ENCODE measurements at regions not wholly inside any gene's neighbourhood (a gene's known extent, or its start where the extent isn't known, plus 50 kb on each side); places are given as distances from the start of the nearest gene placed in this dataset.
A peak's percentile ranks its signal among the peaks of the same experiment; 100 is the strongest.

- ChIA-PET RAD21 (ENCODE audit: unreplicated experiment) (no interaction called here), POLR2A (no interaction called here), CTCF (interaction anchor here (0.6 to 1.7 kb wide), 3 partner anchors 136 to 763 kb away, joined by 3 to 8 read pairs (median 3); no protein-coding TSS in a partner anchor), SMC1A (ENCODE audit: uncharacterized antibody, unreplicated experiment) (interaction anchor here (0.6 kb wide), 1 partner anchor 167 kb away, joined by 3 read pairs; no protein-coding TSS in a partner anchor)
- DNase-seq (ENCODE audit: low read depth, low spot score): no peak
- no peaks in the 10 kb centered on the region for H3K79me2 ChIP-seq (ENCODE audit: control insufficient read depth, insufficient read depth, low read length)
- BruUV-seq (replicated peaks): no TSS peak
- no peaks in the 10 kb centered on the region; the same call in 2 of the 3 replicates for H3K9me3 ChIP-seq (replicated peaks; ENCODE audit: control insufficient read depth, insufficient read depth, low read length)
- no peak overlapping the region for H3K4me3 ChIP-seq
- TF ChIP-seq FOXM1 (IDR thresholded peaks at IDR 0.05; ENCODE audit: low read depth, low read length) (no peak), IRF4 (IDR thresholded peaks at IDR 0.05; ENCODE audit: low read depth, low read length) (no peak), SREBF1 (IDR thresholded peaks at IDR 0.05; ENCODE audit: low read length) (no peak), E2F8 (IDR thresholded peaks at IDR 0.05; ENCODE audit: low read depth, partially characterized antibody) (no peak), MTA3 (IDR thresholded peaks at IDR 0.05; ENCODE audit: borderline replicate concordance, low read length) (no peak), ZNF592 (IDR thresholded peaks at IDR 0.05) (no peak), BHLHE40 (IDR thresholded peaks at IDR 0.05; ENCODE audit: borderline replicate concordance in 1 of 2, low read depth in 2 of 2, low read length in 1 of 2) (peak in 1 of 2 experiments; percentile 29; a peak in 1 of 4 replicates), ZNF207 (IDR thresholded peaks at IDR 0.05; ENCODE audit: borderline replicate concordance) (no peak), TCF3 (IDR thresholded peaks at IDR 0.05; ENCODE audit: borderline replicate concordance, insufficient read depth, low read depth, low read length) (no peak), RCOR1 (conservative IDR thresholded peaks at IDR 0.05; ENCODE audit: low read depth, low read length) (no peak), NFYB (IDR thresholded peaks at IDR 0.05; ENCODE audit: insufficient read depth, low read depth, low read length) (peak; percentile 59; the same call in 1 of the 2 replicates), CHD2 (IDR thresholded peaks at IDR 0.05; ENCODE audit: borderline replicate concordance, low read depth, low read length) (no peak), HDAC6 (IDR thresholded peaks at IDR 0.05; ENCODE audit: unreplicated experiment) (no peak), NR2F1 (conservative IDR thresholded peaks at IDR 0.05) (peak; percentile 36; the same call in 1 of the 2 replicates)
- peaks cover 14% of the 10 kb centered on the region for H3K4me1 ChIP-seq (ENCODE audit: control insufficient read depth, insufficient read depth, low read length)
- no peaks in the 10 kb centered on the region for H3K27me3 ChIP-seq (replicated peaks in 1 of 2; ENCODE audit: control insufficient read depth in 2 of 2, insufficient read depth in 2 of 2, low read length in 1 of 2)
- H3K4me2 ChIP-seq (ENCODE audit: control insufficient read depth, insufficient read depth): peak overlapping the region; percentile 25; the same call in 1 of the 2 replicates
- in situ Hi-C loops (cut with MboI) (no loop called here), intact Hi-C loops (cut with micrococcal nuclease; ENCODE audit: unreplicated experiment) (no loop called here)
- peak; percentile 86 for ATAC-seq
- H2AFZ ChIP-seq (ENCODE audit: control insufficient read depth, low read depth, low read length): no peak overlapping the region; the same call in 1 of the 2 replicates
- H3K27ac ChIP-seq (ENCODE audit: control insufficient read depth, insufficient read depth): no peak overlapping the region
- peak; percentile 44 for FAIRE-seq
- 18% methylated on average over 8 of the region's 8 CpGs for WGBS (ENCODE audit: insufficient coverage, insufficient replicate concordance, low lambda C conversion rate, missing lambda C conversion rate)
- H3K9ac ChIP-seq (ENCODE audit: control insufficient read depth, insufficient read depth, low read length): no peak overlapping the region
- H4K20me1 ChIP-seq (ENCODE audit: control insufficient read depth, insufficient read depth): no peaks in the 10 kb centered on the region
- no peaks in the 10 kb centered on the region for H3K36me3 ChIP-seq (ENCODE audit: control insufficient read depth in 2 of 2, insufficient read depth in 2 of 2, low read length in 1 of 2)
These were observed 71.9 kb upstream of the SULF2 start for GRCh38 chr20:47857187-47857568.
